T-helper 1 cell treated with Interleukin-12 subunit alpha and Interleukin-12 subunit beta and Interleukin-4 antibody, amounts not matched to agents 30 μg/mL and 1 μg/mL, for 36 hours (primary cell): ENCODE measurements at regions not wholly inside any gene's neighbourhood (a gene's known extent, or its start where the extent isn't known, plus 50 kb on each side); places are given as distances from the start of the nearest gene placed in this dataset.

Experiments
- H3K27ac Mint-ChIP-seq: one replicate; pipeline ENCODE4 v1.8.0; 2021; ENCODE audit warnings: mild to moderate bottlenecking, mixed read lengths
- H3K27me3 Mint-ChIP-seq: one replicate; pipeline ENCODE4 v1.8.0; 2021; ENCODE audit warnings: low read depth, mixed read lengths
- H3K36me3 Mint-ChIP-seq: one replicate; pipeline ENCODE4 v1.8.0; 2021; ENCODE audit warnings: low read depth, mixed read lengths
- H3K4me1 Mint-ChIP-seq: one replicate; pipeline ENCODE4 v1.8.0; 2021; ENCODE audit warnings: low read depth, mixed read lengths
- H3K4me3 Mint-ChIP-seq: one replicate; pipeline ENCODE4 v1.8.0; 2021; ENCODE audit warnings: mild to moderate bottlenecking, moderate library complexity, mixed read lengths
- H3K9me3 Mint-ChIP-seq: one replicate; pipeline ENCODE4 v1.8.0; 2021; ENCODE audit warnings: mixed read lengths

GRCh38 chrX:35728481-35728880, 69.7 kb upstream of the MAGEB16 start:
- Mint-ChIP-seq H3K27ac (no peak overlapping the region), H3K4me3 (no peak overlapping the region), H3K36me3 (no peaks in the 10 kb centered on the region), H3K9me3 (no peaks in the 10 kb centered on the region), H3K4me1 (no peaks in the 10 kb centered on the region), H3K27me3 (no peaks in the 10 kb centered on the region)

- Mint-ChIP-seq H3K4me1 (peaks cover 3% of the 10 kb centered on the region), H3K36me3 (no peaks in the 10 kb centered on the region), H3K4me3 (no peak overlapping the region), H3K27ac (no peak overlapping the region), H3K27me3 (no peaks in the 10 kb centered on the region), H3K9me3 (no peaks in the 10 kb centered on the region)
These were observed 64.3 kb upstream of the MAGEB16 start for GRCh38 chrX:35733879-35734278.

GRCh38 chrX:35741142-35741541, 57.0 kb upstream of the MAGEB16 start:
- Mint-ChIP-seq H3K4me1 (no peaks in the 10 kb centered on the region), H3K27ac (no peak overlapping the region), H3K27me3 (no peaks in the 10 kb centered on the region), H3K4me3 (no peak overlapping the region), H3K9me3 (no peaks in the 10 kb centered on the region), H3K36me3 (no peaks in the 10 kb centered on the region)

- Mint-ChIP-seq H3K27ac (no peak overlapping the region), H3K27me3 (no peaks in the 10 kb centered on the region), H3K4me3 (no peak overlapping the region), H3K4me1 (no peaks in the 10 kb centered on the region), H3K9me3 (no peaks in the 10 kb centered on the region), H3K36me3 (no peaks in the 10 kb centered on the region)
These were observed 54.8 kb upstream of the MAGEB16 start for GRCh38 chrX:35743331-35743730.
